Spinal cord (tissue), 9 donors: ENCODE measurements at regions not wholly inside any gene's neighbourhood (a gene's known extent, or its start where the extent isn't known, plus 50 kb on each side); places are given as distances from the start of the nearest gene placed in this dataset.
"Not testable (repeated sequence)": the region's sequence is repeated elsewhere in the genome, so short reads cannot be mapped to it uniquely, and the experiment has no call there.

Experiments used
- DNase-seq, 6 donors: peaks; one replicate each; pipeline versions ENCODE4 v3.0.0 to v3.0.0-alpha.2; 2013 to 2015; ENCODE audit warnings: low spot score in 6 of 6, low read depth in 4 of 6
- H3K27ac ChIP-seq: one replicate; pipeline ENCODE4 v1.5.1; 2013; ENCODE audit warnings: low read depth, low read length, control low read depth
- H3K27me3 ChIP-seq: one replicate; pipeline ENCODE4 v1.6.1; 2013; ENCODE audit warnings: low read length; ENCODE audit not compliant: control insufficient read depth, insufficient read depth
- H3K36me3 ChIP-seq: one replicate; pipeline ENCODE4 v1.6.1; 2013; ENCODE audit warnings: low read length; ENCODE audit not compliant: control insufficient read depth, insufficient read depth
- H3K4me1 ChIP-seq: one replicate; pipeline ENCODE4 v1.6.1; 2013; ENCODE audit warnings: low read length; ENCODE audit not compliant: control insufficient read depth, insufficient read depth
- H3K4me3 ChIP-seq: one replicate; pipeline ENCODE4 v1.5.1; 2013; ENCODE audit warnings: low read depth, low read length, control low read depth
- H3K9me3 ChIP-seq: one replicate; pipeline ENCODE4 v1.6.1; 2013; ENCODE audit warnings: low read length; ENCODE audit not compliant: control insufficient read depth, insufficient read depth
- WGBS: methylation state at CpG from one replicate; pipeline ENCODE4 v1.1.5; 2013; ENCODE audit warnings: missing lambda C conversion rate; ENCODE audit not compliant: insufficient coverage; 5-methylcytosine and 5-hydroxymethylcytosine counted together
- donor health status: healthy.

GRCh38 chr3:35900079-35900478 lies 260.8 kb downstream of the ARPP21 start:
- no peak for DNase-seq
- H3K27me3 ChIP-seq = no peaks in the 10 kb centered on the region
- WGBS = no CpG with 5 or more reads among the region's 3 CpGs
- H3K9me3 ChIP-seq = no peaks in the 10 kb centered on the region
- no peaks in the 10 kb centered on the region for H3K36me3 ChIP-seq
- no peak overlapping the region for H3K4me3 ChIP-seq
- no peaks in the 10 kb centered on the region for H3K4me1 ChIP-seq
- no peak overlapping the region for H3K27ac ChIP-seq

- no peaks in the 10 kb centered on the region for H3K4me1 ChIP-seq
- no peak overlapping the region for H3K27ac ChIP-seq
- 66% methylated on average over 4 of the region's 9 CpGs for WGBS
- H3K36me3 ChIP-seq = no peaks in the 10 kb centered on the region
- no peak overlapping the region for H3K4me3 ChIP-seq
- no peaks in the 10 kb centered on the region for H3K27me3 ChIP-seq
- peak; percentile 41 to 92 (median 70) for DNase-seq
- no peaks in the 10 kb centered on the region for H3K9me3 ChIP-seq
Measured at GRCh38 chr3:35908366-35909232, 269.3 kb downstream of the ARPP21 start.

- H3K36me3 ChIP-seq = no peaks in the 10 kb centered on the region
- H3K4me3 ChIP-seq = no peak overlapping the region
- no peaks in the 10 kb centered on the region for H3K9me3 ChIP-seq
- H3K27ac ChIP-seq = no peak overlapping the region
- 100% methylated on average over 1 of the region's 6 CpGs for WGBS
- no peak for DNase-seq
- no peaks in the 10 kb centered on the region for H3K4me1 ChIP-seq
- H3K27me3 ChIP-seq = no peaks in the 10 kb centered on the region
Measured at GRCh38 chr3:35919160-35919559, 279.8 kb downstream of the ARPP21 start.

- no peaks in the 10 kb centered on the region for H3K36me3 ChIP-seq
- H3K27me3 ChIP-seq = no peaks in the 10 kb centered on the region
- no peaks in the 10 kb centered on the region for H3K4me1 ChIP-seq
- H3K27ac ChIP-seq = no peak overlapping the region
- no peak overlapping the region for H3K4me3 ChIP-seq
- H3K9me3 ChIP-seq = no peaks in the 10 kb centered on the region
- 98% methylated on average over 4 of the region's 4 CpGs for WGBS
- no peak for DNase-seq
Measured at GRCh38 chr3:35921718-35922117, 282.4 kb downstream of the ARPP21 start.

GRCh38 chr3:35924070-35924469 lies 284.7 kb downstream of the ARPP21 start:
- DNase-seq = peak in 2 of 6 donors; percentile 34 to 57
- H3K36me3 ChIP-seq, H3K4me3 ChIP-seq, H3K9me3 ChIP-seq, H3K4me1 ChIP-seq, H3K27ac ChIP-seq, H3K27me3 ChIP-seq: not testable (repeated sequence)

GRCh38 chr3:35927441-35927840 lies 288.1 kb downstream of the ARPP21 start:
- no peaks in the 10 kb centered on the region for H3K36me3 ChIP-seq
- no peak overlapping the region for H3K27ac ChIP-seq
- H3K27me3 ChIP-seq = no peaks in the 10 kb centered on the region
- H3K4me1 ChIP-seq = no peaks in the 10 kb centered on the region
- H3K9me3 ChIP-seq = no peaks in the 10 kb centered on the region
- no peak for DNase-seq
- 83% methylated on average over 1 of the region's 3 CpGs for WGBS
- H3K4me3 ChIP-seq = no peak overlapping the region

GRCh38 chr3:35929158-35929557 lies 289.8 kb downstream of the ARPP21 start:
- Histone ChIP-seq H3K4me1 (no peaks in the 10 kb centered on the region), H3K4me3 (no peak overlapping the region), H3K27me3 (no peaks in the 10 kb centered on the region), H3K9me3 (no peaks in the 10 kb centered on the region), H3K27ac (no peak overlapping the region), H3K36me3 (no peaks in the 10 kb centered on the region)
- WGBS = no CpG with 5 or more reads among the region's 3 CpGs
- no peak for DNase-seq

GRCh38 chr3:35931867-35932266 lies 292.5 kb downstream of the ARPP21 start:
- Histone ChIP-seq H3K9me3 (no peaks in the 10 kb centered on the region), H3K4me3 (no peak overlapping the region), H3K36me3 (no peaks in the 10 kb centered on the region), H3K27me3 (no peaks in the 10 kb centered on the region), H3K4me1 (no peaks in the 10 kb centered on the region), H3K27ac (no peak overlapping the region)
- WGBS = no CpG with 5 or more reads among the region's 1 CpG
- DNase-seq = no peak

- no peaks in the 10 kb centered on the region for H3K36me3 ChIP-seq
- DNase-seq = peak in 1 of 6 donors; percentile 13
- WGBS = no CpG with 5 or more reads among the region's 6 CpGs
- H3K27me3 ChIP-seq = no peaks in the 10 kb centered on the region
- no peak overlapping the region for H3K27ac ChIP-seq
- H3K9me3 ChIP-seq = no peaks in the 10 kb centered on the region
- no peak overlapping the region for H3K4me3 ChIP-seq
- no peaks in the 10 kb centered on the region for H3K4me1 ChIP-seq
Measured at GRCh38 chr3:35932995-35933394, 293.7 kb downstream of the ARPP21 start.

GRCh38 chr3:35936571-35936970 lies 297.2 kb downstream of the ARPP21 start:
- H3K36me3 ChIP-seq = no peaks in the 10 kb centered on the region
- no peak overlapping the region for H3K4me3 ChIP-seq
- no peak for DNase-seq
- no peaks in the 10 kb centered on the region for H3K27me3 ChIP-seq
- H3K4me1 ChIP-seq = no peaks in the 10 kb centered on the region
- no peaks in the 10 kb centered on the region for H3K9me3 ChIP-seq
- H3K27ac ChIP-seq = no peak overlapping the region
